ENCODE measurements at regions not wholly inside any gene's neighbourhood (a gene's known extent, or its start where the extent isn't known, plus 50 kb on each side); places are given as distances from the start of the nearest gene placed in this dataset.

GRCh38 chr1:114342376-114342775 is 168.6 kb downstream of the TRIM33 start:
- Histone ChIP-seq H4K20me1 (ENCODE audit: control insufficient read depth, extremely low read depth, insufficient read depth, low read length) (no peaks in the 10 kb centered on the region), H3K27ac (ENCODE audit: control insufficient read depth, insufficient read depth, low read length) (no peak overlapping the region), H3K27me3 (ENCODE audit: control insufficient read depth, extremely low read depth, insufficient read depth, low read length) (no peaks in the 10 kb centered on the region), H3K79me2 (ENCODE audit: control insufficient read depth, insufficient read depth, low read length) (no peaks in the 10 kb centered on the region), H3K9me3 (ENCODE audit: control insufficient read depth, low read depth, low read length) (no peaks in the 10 kb centered on the region), H2AFZ (ENCODE audit: control insufficient read depth, low read length) (no peak overlapping the region), H3K9ac (ENCODE audit: control insufficient read depth, extremely low read depth, insufficient read depth, low read length) (no peak overlapping the region), H3K9me1 (ENCODE audit: control insufficient read depth, extremely low read depth, insufficient read depth, low read length) (no peaks in the 10 kb centered on the region), H3K4me2 (ENCODE audit: control insufficient read depth, extremely low read depth, insufficient read depth, low read depth, low read length) (no peak overlapping the region), H3K36me3 (ENCODE audit: control insufficient read depth in 2 of 2, extremely low read depth in 1 of 2, insufficient read depth in 2 of 2, low read length in 2 of 2) (no peaks in the 10 kb centered on the region), H3K4me3 (ENCODE audit: control insufficient read depth in 2 of 3, extremely low read depth in 1 of 3, insufficient read depth in 2 of 3, low read depth in 1 of 3, low read length in 3 of 3) (no peak overlapping the region), H3K4me1 (ENCODE audit: control insufficient read depth, extremely low read depth, insufficient read depth, low read length) (peaks cover 4% of the 10 kb centered on the region)
- DNase-seq (ENCODE audit: low read depth, low spot score) (no peak), FAIRE-seq (no peak)
- dilution Hi-C loops (cut with MboI; ENCODE audit: extremely low pct_ligation_motif_present, low sequenced_read_pairs) = no loop called here
- no peak for TF ChIP-seq CTCF (optimal IDR thresholded peaks at IDR 0.05 in 1 of 3, IDR thresholded peaks at IDR 0.05 in 1 of 3, conservative IDR thresholded peaks at IDR 0.05 in 1 of 3; ENCODE audit: extremely low read depth in 1 of 3, insufficient read depth in 2 of 3, low read length in 3 of 3)
- no peak for TF ChIP-seq EZH2 (IDR thresholded peaks at IDR 0.05; ENCODE audit: low read length)

GRCh38 chr1:114341856-114342255 is 169.1 kb downstream of the TRIM33 start:
- no peak overlapping the region for H3K4me3 ChIP-seq (ENCODE audit: control insufficient read depth in 2 of 3, extremely low read depth in 1 of 3, insufficient read depth in 2 of 3, low read depth in 1 of 3, low read length in 3 of 3)
- H3K9me3 ChIP-seq (ENCODE audit: control insufficient read depth, low read depth, low read length) = no peaks in the 10 kb centered on the region
- no peaks in the 10 kb centered on the region for H4K20me1 ChIP-seq (ENCODE audit: control insufficient read depth, extremely low read depth, insufficient read depth, low read length)
- dilution Hi-C loops (cut with MboI; ENCODE audit: extremely low pct_ligation_motif_present, low sequenced_read_pairs) = no loop called here
- FAIRE-seq (no peak), DNase-seq (ENCODE audit: low read depth, low spot score) (no peak)
- no peak overlapping the region for H2AFZ ChIP-seq (ENCODE audit: control insufficient read depth, low read length)
- H3K4me1 ChIP-seq (ENCODE audit: control insufficient read depth, extremely low read depth, insufficient read depth, low read length) = peaks cover 3% of the 10 kb centered on the region
- no peak for TF ChIP-seq EZH2 (IDR thresholded peaks at IDR 0.05; ENCODE audit: low read length)
- H3K9ac ChIP-seq (ENCODE audit: control insufficient read depth, extremely low read depth, insufficient read depth, low read length) = no peak overlapping the region
- no peak overlapping the region for H3K27ac ChIP-seq (ENCODE audit: control insufficient read depth, insufficient read depth, low read length)
- no peaks in the 10 kb centered on the region for H3K9me1 ChIP-seq (ENCODE audit: control insufficient read depth, extremely low read depth, insufficient read depth, low read length)
- H3K79me2 ChIP-seq (ENCODE audit: control insufficient read depth, insufficient read depth, low read length) = no peaks in the 10 kb centered on the region
- no peaks in the 10 kb centered on the region for H3K27me3 ChIP-seq (ENCODE audit: control insufficient read depth, extremely low read depth, insufficient read depth, low read length)
- no peak overlapping the region for H3K4me2 ChIP-seq (ENCODE audit: control insufficient read depth, extremely low read depth, insufficient read depth, low read depth, low read length)
- no peaks in the 10 kb centered on the region for H3K36me3 ChIP-seq (ENCODE audit: control insufficient read depth in 2 of 2, extremely low read depth in 1 of 2, insufficient read depth in 2 of 2, low read length in 2 of 2)

DNA sequence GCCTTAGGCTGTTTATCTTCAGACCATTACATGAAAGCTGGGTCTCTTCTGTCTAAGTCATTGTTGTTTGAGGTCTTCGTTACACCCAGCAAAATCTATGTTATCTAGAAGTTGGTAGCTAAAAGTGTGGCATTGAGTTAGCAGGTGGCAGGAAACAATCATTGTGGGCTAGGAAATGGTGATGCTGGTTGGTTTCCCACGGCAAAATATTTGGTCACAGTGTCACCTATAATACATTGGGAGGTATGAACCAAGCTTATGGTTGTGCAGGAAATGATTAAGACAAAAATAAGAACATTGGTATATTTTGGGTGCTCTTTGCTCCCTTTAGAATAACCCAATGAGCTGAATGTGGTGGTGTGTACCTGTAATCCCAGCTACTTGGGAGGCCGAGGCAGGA is 169.7 kb downstream of the TRIM33 start:
- Histone ChIP-seq H2AFZ (ENCODE audit: control insufficient read depth, low read length) (no peak overlapping the region), H3K4me2 (ENCODE audit: control insufficient read depth, extremely low read depth, insufficient read depth, low read depth, low read length) (no peak overlapping the region), H3K9me1 (ENCODE audit: control insufficient read depth, extremely low read depth, insufficient read depth, low read length) (no peaks in the 10 kb centered on the region), H3K79me2 (ENCODE audit: control insufficient read depth, insufficient read depth, low read length) (no peaks in the 10 kb centered on the region), H3K9ac (ENCODE audit: control insufficient read depth, extremely low read depth, insufficient read depth, low read length) (no peak overlapping the region), H3K9me3 (ENCODE audit: control insufficient read depth, low read depth, low read length) (no peaks in the 10 kb centered on the region), H3K27ac (ENCODE audit: control insufficient read depth, insufficient read depth, low read length) (no peak overlapping the region), H3K4me3 (ENCODE audit: control insufficient read depth in 2 of 3, extremely low read depth in 1 of 3, insufficient read depth in 2 of 3, low read depth in 1 of 3, low read length in 3 of 3) (no peak overlapping the region), H3K4me1 (ENCODE audit: control insufficient read depth, extremely low read depth, insufficient read depth, low read length) (peaks cover 3% of the 10 kb centered on the region), H3K36me3 (ENCODE audit: control insufficient read depth in 2 of 2, extremely low read depth in 1 of 2, insufficient read depth in 2 of 2, low read length in 2 of 2) (no peaks in the 10 kb centered on the region), H3K27me3 (ENCODE audit: control insufficient read depth, extremely low read depth, insufficient read depth, low read length) (no peaks in the 10 kb centered on the region), H4K20me1 (ENCODE audit: control insufficient read depth, extremely low read depth, insufficient read depth, low read length) (no peaks in the 10 kb centered on the region)
- FAIRE-seq (no peak), DNase-seq (ENCODE audit: low read depth, low spot score) (no peak)
- TF ChIP-seq CTCF (optimal IDR thresholded peaks at IDR 0.05 in 1 of 3, IDR thresholded peaks at IDR 0.05 in 1 of 3, conservative IDR thresholded peaks at IDR 0.05 in 1 of 3; ENCODE audit: extremely low read depth in 1 of 3, insufficient read depth in 2 of 3, low read length in 3 of 3) = no peak
- TF ChIP-seq EZH2 (IDR thresholded peaks at IDR 0.05; ENCODE audit: low read length) = no peak
- dilution Hi-C loops (cut with MboI; ENCODE audit: extremely low pct_ligation_motif_present, low sequenced_read_pairs) = no loop called here

Data from keratinocyte (primary cell).